ENCODE measurements at regions not wholly inside any gene's neighbourhood (a gene's known extent, or its start where the extent isn't known, plus 50 kb on each side); places are given as distances from the start of the nearest gene placed in this dataset.

- TF ChIP-seq GATA2 (IDR thresholded peaks at IDR 0.05; ENCODE audit: low read depth, low read length), result no peak
- TF ChIP-seq GATA3 (IDR thresholded peaks at IDR 0.05; ENCODE audit: low read depth, low read length), result no peak
Measured at GRCh38 chr2:107385921-107386320, 440.8 kb upstream of the RGPD4 start.

Data from SH-SY5Y (cell line).